ENCODE measurements at regions not wholly inside any gene's neighbourhood (a gene's known extent, or its start where the extent isn't known, plus 50 kb on each side); places are given as distances from the start of the nearest gene placed in this dataset.

DNA sequence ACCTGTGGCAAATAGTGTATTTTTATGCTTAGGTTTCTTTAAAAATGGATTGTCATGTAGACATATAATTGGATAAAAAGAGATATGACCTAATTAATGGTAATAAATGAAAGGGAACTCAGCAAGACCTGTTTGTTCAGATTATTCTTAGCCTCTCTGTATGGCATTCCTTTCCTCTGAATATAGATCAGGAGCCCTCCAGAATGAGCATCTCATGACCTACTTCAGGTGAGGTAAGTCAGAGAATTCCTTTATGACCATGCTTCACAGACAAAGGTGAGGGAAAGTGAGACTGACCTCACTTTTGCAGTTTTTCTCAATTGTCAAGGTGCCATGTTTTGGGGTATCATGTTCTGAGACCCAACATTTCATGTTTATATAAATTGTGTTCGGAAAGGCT, 1744.3 kb upstream of the PIK3C3 start:
- Histone ChIP-seq H3K27ac (no peak overlapping the region), H3K4me1 (no peaks in the 10 kb centered on the region), H3K27me3 (no peaks in the 10 kb centered on the region), H3K4me3 (no peak overlapping the region), H3K36me3 (ENCODE audit: low read depth, missing control alignments) (no peaks in the 10 kb centered on the region), H3K9me3 (no peaks in the 10 kb centered on the region)
- intact Hi-C loops (cut with DNase I; ENCODE audit: low total_unique reads) = no loop called here
- WGBS, 2 donors = 86 to 88% methylated on average over 1 of the region's 1 CpG
- no peak for DNase-seq
- no peak for TF ChIP-seq POLR2A (IDR thresholded peaks at IDR 0.05)
- TF ChIP-seq, protein P1, sequence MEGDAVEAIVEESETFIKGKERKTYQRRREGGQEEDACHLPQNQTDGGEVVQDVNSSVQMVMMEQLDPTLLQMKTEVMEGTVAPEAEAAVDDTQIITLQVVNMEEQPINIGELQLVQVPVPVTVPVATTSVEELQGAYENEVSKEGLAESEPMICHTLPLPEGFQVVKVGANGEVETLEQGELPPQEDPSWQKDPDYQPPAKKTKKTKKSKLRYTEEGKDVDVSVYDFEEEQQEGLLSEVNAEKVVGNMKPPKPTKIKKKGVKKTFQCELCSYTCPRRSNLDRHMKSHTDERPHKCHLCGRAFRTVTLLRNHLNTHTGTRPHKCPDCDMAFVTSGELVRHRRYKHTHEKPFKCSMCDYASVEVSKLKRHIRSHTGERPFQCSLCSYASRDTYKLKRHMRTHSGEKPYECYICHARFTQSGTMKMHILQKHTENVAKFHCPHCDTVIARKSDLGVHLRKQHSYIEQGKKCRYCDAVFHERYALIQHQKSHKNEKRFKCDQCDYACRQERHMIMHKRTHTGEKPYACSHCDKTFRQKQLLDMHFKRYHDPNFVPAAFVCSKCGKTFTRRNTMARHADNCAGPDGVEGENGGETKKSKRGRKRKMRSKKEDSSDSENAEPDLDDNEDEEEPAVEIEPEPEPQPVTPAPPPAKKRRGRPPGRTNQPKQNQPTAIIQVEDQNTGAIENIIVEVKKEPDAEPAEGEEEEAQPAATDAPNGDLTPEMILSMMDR (IDR thresholded peaks at IDR 0.05) = no peak

DNA sequence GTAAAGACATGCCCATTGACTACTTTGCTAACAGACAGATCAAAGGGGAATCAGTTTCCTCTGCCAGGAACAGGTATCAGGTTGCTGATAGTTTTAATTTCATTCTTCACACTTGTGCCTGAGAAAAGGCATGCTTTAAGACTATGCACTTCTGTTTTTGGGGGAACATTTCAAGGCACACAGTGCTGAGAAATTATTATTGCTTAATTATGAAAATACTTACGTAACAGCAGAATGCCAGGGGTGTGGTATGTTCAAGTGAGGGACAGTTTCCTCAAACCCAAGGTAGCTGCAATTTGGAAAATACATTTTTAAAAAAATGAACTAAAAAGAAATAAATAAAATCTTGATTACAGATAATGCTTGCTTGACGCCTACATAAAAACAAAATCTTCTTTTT, 1746.1 kb upstream of the PIK3C3 start:
- no peak overlapping the region for H3K4me3 ChIP-seq
- TF ChIP-seq POLR2A (IDR thresholded peaks at IDR 0.05) = no peak
- TF ChIP-seq, protein P1 (IDR thresholded peaks at IDR 0.05) = no peak
- H3K4me1 ChIP-seq = no peaks in the 10 kb centered on the region
- H3K9me3 ChIP-seq = no peaks in the 10 kb centered on the region
- WGBS, 2 donors = 41 to 45% methylated on average over 2 of the region's 2 CpGs
- no peak for DNase-seq
- H3K36me3 ChIP-seq (ENCODE audit: low read depth, missing control alignments) = no peaks in the 10 kb centered on the region
- intact Hi-C loops (cut with DNase I; ENCODE audit: low total_unique reads) = no loop called here
- no peaks in the 10 kb centered on the region for H3K27me3 ChIP-seq
- no peak overlapping the region for H3K27ac ChIP-seq

DNA sequence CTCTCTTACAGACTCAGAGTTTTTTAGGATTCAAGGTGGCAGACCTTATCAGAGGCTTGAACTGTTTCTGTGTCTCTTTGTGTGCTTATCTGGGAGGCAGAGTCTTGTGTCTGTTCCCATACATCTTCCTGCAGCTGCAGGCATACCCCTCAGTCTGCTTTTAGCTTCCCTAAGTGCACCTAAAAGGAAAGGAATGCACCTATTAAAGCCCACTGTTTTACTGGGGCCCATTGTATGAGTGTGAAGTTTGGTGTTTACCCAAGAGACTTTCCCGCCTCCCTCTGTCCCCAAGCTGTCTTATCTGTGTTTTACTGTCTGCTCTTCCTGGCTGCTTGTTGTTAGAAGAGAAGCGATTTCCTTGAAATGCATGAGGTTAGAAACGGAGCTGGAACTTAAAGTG, 1757.3 kb upstream of the PIK3C3 start:
- H3K4me3 ChIP-seq = no peak overlapping the region
- no peaks in the 10 kb centered on the region for H3K27me3 ChIP-seq
- TF ChIP-seq, protein P1 (IDR thresholded peaks at IDR 0.05) = no peak
- no peak for TF ChIP-seq POLR2A (IDR thresholded peaks at IDR 0.05)
- H3K27ac ChIP-seq = no peak overlapping the region
- H3K36me3 ChIP-seq (ENCODE audit: low read depth, missing control alignments) = no peaks in the 10 kb centered on the region
- intact Hi-C loops (cut with DNase I; ENCODE audit: low total_unique reads) = no loop called here
- H3K9me3 ChIP-seq = no peaks in the 10 kb centered on the region
- no peak for DNase-seq
- H3K4me1 ChIP-seq = no peaks in the 10 kb centered on the region
- whole genome bisulfite sequencing, 2 donors = 66 to 77% methylated on average over 3 of the region's 3 CpGs

DNA sequence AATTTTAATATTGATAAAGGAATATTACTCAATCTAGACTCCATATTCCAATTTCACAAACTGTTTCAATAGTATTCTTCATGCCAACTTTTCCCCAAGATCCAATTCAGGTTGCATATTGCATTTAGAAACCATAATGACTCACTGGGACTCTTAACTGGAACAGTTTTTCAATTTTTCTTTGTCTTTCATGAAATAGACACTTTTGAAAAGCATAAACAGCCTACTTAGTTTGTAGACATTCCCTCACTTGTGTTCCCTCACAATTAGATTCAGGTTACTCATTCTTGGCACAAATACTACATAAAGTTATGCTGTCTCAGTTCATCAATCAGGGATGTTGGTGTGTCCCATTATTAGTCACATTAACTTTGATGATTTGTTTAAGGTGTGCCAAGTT, 1768.4 kb upstream of the PIK3C3 start:
- intact Hi-C loops (cut with DNase I; ENCODE audit: low total_unique reads) = no loop called here
- Histone ChIP-seq H3K27ac (no peak overlapping the region), H3K27me3 (no peaks in the 10 kb centered on the region), H3K4me1 (no peaks in the 10 kb centered on the region), H3K36me3 (ENCODE audit: low read depth, missing control alignments) (no peaks in the 10 kb centered on the region), H3K4me3 (no peak overlapping the region), H3K9me3 (no peaks in the 10 kb centered on the region)
- no peak for DNase-seq
- TF ChIP-seq, protein P1 (IDR thresholded peaks at IDR 0.05) = no peak

DNA sequence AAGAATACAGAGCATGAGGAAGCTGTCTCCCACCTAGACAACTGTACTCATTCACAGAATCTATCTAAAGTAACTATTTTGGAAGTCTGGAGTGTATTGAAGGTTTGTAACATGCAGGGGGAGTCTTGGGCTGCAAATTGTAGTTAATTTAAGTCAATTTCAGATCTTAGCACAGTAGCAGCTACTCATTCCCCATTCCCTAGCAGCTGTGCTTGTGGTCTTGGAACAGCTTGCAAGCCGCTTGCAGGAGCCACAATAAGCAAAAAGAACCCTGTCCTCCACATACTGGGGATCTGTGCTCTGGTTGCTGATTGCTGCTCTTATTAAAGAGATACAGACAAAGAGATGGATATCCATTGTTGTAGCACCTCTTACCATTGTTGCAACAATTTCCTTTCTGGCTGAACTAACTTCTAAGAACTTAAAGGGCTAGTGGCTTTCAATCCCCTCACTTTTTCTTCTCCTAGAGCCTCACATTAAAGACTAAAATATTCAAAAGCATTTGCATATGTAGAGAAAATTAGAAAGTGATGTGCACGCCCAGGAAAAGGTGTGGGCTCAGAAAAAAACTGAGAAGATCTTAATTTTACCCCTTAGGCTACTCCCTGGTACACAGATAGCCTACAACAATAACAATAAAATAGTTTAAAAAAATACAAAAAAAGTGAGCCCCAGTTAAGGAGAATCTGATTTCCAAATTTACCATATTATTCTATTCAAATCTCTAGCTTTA, 1775.1 kb upstream of the PIK3C3 start:
- intact Hi-C loops (cut with DNase I; ENCODE audit: low total_unique reads) = no loop called here
- WGBS, 2 donors = 92 to 97% methylated on average over 2 of the region's 2 CpGs

More for the DNA sequence above, 1775.1 kb upstream of the PIK3C3 start:
- Histone ChIP-seq H3K9me3 (no peaks in the 10 kb centered on the region), H3K27me3 (no peaks in the 10 kb centered on the region), H3K4me3 (no peak overlapping the region), H3K27ac (no peak overlapping the region), H3K4me1 (no peaks in the 10 kb centered on the region), H3K36me3 (ENCODE audit: low read depth, missing control alignments) (no peaks in the 10 kb centered on the region)
- TF ChIP-seq, protein P1 (IDR thresholded peaks at IDR 0.05) = no peak
- TF ChIP-seq POLR2A (IDR thresholded peaks at IDR 0.05) = no peak
- no peak for DNase-seq

Measured in testis (tissue), 2 donors.